Right lung (tissue), 2 donors: ENCODE measurements at regions not wholly inside any gene's neighbourhood (a gene's known extent, or its start where the extent isn't known, plus 50 kb on each side); places are given as distances from the start of the nearest gene placed in this dataset.

Source experiments
- DNase-seq, 2 donors: peaks; one replicate each; pipeline ENCODE4 v3.0.0-alpha.2; 2013

DNA sequence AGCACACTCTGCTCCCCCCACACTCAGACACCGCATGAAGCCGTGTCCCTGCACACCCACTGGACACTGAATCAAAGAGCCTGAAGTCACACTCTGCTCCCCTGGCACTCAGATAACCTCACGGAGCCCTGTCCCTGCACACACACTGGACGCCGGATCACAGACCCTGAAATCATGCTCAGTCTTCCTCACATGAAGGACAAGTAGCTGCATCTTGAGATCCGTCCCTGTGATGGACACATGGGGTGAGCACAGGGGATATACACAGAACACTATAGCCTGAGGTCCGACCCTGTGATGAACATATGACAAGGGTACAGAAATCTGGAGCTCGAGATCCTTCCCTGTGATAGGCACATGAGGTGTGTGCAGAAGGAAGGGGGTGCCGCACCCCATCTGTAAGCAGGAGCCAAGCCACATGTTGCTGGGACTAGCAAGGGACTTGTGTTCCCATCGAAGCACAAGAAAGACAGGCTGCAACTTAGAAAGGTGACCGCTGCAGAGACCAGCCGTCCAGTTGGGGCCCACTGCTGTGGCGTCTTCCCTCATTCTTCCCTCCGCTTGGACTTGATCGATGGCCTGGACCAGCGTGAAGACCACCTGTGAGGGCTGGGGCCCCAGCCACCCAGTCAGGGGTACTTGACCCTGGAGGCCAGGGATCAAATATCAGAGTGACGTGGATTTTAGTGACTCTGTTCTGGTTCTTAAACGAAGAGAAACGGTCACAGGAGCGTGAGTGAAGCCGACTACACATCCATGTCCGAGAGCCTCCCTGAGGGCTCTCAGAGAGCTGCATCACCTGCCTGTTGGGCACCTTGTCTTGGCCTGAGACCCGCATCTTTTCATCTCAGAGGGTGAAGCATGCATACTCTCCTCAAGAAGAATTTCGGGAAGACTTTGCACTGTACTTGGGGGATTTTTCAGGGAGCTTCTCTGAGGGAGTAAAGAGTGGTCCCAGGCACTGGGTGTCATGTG, 391.7 kb upstream of the SALL3 start:
- DNase-seq, result no peak

DNA sequence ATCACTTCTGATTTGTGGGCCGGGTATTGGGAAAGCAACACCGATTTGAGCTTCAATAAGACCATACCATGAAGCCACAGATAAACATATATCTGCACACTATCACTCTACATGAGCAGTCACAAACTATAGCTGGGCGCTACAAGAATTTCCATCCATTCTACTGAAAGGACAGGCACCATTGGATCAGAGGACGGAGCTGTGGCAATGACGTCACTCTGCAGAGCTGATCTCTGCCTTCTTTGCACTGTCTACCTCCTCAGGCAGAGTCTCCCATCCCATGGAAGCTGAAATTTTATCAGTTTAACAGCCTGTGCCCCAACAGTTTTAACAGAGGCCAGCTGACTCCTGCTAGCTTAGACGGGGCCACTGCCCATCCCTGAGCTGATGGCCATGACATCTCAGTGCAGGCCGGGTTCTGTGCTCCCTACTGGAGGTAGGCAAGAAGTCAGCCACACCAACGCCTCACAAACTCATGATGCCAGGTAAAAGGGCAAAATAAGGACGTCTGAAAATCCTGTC, 389.6 kb upstream of the SALL3 start:
- DNase-seq, result no peak

- DNase-seq, result no peak
Observed at GRCh38 chr18:78595453-78595852, 384.2 kb upstream of the SALL3 start.

- no peak for DNase-seq
Observed at GRCh38 chr18:78595924-78596573, 383.6 kb upstream of the SALL3 start.

DNA sequence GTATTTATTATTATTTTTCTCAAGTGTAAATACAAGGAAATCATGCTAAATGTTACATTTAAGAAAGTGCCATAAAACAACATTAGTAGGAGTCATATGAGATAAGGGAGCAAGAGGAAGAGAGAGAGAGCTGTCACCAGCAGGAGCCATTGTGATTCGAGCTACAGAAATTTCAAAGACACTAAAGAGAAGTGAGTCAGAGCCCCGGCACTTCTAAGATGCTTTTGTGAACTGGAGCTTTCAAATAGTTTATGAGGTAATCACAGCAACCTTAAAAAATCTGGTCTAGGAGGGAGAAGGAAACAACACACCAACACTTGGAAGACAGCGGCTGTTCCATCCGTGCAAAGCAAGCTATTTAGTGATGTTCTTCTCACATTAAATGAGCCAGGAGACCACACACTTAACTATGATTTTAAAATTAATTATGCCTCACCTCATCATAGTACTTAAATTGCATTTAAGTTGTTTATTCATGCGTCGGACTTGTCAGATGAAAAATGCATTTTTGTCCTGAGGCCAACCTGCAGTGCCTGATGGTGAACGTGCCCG, 382.7 kb upstream of the SALL3 start:
- peak; percentile 22 to 25 for DNase-seq

GRCh38 chr18:78601349-78601748, 378.3 kb upstream of the SALL3 start:
- DNase-seq, result no peak

DNA sequence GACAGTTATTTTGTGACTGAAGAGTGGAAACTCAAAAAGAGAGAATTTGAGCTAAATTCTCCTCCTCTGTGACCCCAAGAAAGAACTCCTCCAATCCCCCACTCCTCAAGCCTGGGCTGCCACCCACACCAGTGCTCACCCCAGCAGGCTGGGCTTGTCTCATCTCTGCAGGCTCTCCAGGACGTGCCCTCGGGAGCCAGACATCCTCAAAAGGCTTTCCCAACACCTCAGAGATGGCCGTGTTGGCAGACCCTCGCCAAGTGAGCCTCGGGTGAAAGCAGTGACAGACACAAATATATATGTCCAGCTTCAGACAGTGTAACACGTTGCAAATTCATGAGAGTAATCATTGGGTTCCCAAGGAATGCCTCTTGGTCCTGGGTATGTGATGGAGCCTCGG, 377.7 kb upstream of the SALL3 start:
- DNase-seq, result no peak

GRCh38 chr18:78602430-78602829, 377.2 kb upstream of the SALL3 start:
- DNase-seq, result no peak

DNA sequence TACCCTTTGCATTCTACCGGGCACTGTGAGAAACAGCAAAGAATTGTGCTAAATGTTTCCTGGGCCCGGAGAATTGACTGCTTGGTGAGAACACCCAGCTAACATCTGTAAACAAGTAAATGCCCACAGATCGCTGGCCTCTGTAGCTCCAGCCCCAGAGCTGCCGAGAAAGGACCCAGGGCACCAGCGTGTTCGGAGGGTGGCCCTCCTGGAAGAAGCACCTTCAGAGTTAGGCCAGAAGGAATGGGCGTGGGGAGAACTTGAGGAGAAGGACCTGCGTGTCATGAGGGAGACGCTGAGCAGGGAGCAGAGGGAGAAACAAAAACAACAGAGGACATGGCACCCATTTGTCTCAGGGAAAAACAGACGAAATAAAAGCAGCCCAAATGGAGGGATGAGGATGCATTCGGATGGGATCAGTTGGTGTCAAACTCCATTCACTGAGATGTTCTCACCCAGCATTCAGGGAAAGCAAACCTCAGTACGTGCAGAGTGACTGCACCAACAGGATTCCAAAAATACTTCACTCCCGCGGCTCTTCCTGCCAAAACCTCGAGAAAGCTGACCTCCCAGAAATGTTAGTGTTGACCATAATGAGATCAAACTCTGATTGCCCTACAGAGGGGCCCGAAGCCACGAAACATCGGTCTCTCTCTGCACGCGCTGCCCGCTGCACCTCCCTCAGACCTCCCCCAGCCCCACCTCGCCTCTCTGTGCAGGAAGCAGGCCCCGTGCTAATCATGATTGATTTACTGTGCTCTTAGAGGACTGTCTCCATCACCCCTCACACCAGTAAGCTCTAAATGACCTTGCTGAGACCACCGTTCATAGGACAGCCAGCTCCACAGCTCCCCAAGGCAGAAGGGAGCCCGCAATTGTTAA, 376.3 kb upstream of the SALL3 start:
- no peak for DNase-seq

DNA sequence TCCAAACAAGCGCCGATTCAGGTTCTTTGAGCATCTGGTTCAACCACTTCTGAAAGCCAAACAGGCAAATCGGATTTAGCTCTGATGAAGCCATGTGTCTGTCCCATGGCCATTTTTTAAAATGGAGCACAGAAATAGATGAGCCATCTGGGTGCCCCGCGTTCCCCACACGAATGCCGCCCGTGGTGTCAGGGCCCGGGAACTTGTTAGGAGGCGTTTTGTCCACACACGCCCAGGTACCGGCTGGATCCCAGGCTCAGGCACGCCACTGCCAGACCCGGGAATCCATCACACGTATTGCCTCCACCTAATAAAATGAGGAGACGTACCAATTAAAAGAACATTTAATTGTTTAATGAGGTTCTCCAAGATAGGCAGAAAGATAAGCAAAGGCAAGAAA, 374.4 kb upstream of the SALL3 start:
- no peak for DNase-seq

- DNase-seq, result no peak
Observed at GRCh38 chr18:78607221-78607620, 372.4 kb upstream of the SALL3 start.

DNA sequence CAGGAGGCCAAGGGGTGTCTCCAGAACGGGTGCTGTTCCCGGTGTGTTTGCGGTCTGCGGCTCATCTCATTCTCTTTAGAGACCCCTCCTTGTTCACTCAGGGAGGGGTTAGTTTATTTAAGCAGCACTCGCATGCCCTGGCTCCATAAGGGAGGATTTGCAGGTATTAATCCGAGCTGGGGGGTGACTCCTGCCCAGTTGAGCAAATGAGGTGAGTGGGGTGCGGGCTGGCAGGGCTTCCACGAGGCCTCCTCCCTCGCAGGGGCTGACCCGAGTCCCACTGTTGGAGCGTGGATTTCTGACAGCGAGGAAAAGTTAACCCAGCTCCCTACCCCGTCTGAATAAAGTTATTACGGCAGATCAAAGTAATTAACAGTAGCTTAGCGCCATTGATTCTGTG, 371.8 kb upstream of the SALL3 start:
- no peak for DNase-seq

DNA sequence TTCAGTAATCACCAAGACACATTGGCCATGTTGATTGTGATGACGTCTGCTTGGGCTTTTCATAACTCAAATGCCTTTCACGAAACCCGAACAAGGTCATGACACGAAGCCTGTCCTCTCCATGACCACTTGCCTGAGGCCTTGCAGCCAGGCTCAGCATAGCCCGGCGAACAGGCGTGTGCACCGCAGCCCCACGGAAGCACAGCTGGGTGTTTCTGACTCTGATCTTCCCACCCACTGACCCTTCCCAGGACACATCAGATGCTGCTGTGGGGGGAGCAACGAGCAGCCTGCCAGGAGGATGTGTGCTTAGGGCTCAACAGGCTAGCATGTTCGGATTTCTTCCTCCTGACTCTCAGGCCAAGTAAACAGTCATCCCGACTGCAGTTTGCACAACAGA, 369.4 kb upstream of the SALL3 start:
- no peak for DNase-seq

GRCh38 chr18:78611201-78611800, 368.3 kb upstream of the SALL3 start:
- DNase-seq, result no peak

DNA sequence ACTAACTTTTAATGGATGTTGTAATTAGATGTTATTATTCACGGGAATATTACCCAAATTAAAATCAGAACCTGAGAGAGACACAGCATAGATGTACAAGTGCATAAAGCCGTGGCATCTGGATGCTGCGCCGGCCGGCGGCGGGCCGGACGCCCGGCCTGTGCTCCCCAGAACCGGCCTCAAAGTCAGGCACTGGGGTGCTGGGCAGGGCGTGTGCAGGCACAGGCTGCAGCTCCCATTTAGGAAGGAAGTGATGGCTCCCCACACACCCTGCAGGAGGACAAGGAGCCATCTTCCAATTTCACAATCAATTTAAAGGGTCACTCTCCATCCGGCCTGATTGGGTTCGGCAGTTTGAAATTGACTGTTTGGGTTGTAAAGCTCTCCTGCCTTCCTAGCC, 367.7 kb upstream of the SALL3 start:
- DNase-seq, result no peak

- DNase-seq, result no peak
Observed at GRCh38 chr18:78612318-78612717, 367.3 kb upstream of the SALL3 start.

DNA sequence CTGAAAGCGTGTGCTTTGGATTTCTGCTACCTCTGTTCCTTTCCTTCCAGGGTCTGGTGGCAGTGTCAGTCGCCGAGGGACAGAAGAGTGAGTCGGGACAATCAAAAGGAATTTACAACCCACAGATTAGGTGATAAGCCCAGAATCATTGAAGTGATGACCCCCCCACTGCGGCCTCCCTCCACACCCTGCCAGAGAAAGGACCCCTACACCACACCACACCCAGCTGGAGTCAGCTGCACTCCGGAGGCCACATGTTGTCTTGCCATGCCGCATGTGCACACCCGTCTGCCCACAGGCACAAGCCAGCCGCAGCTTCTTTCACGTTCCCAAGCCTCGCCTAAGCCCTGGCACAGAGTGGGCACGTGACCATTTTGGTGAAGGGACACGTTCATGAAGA, 366.8 kb upstream of the SALL3 start:
- no peak for DNase-seq

DNA sequence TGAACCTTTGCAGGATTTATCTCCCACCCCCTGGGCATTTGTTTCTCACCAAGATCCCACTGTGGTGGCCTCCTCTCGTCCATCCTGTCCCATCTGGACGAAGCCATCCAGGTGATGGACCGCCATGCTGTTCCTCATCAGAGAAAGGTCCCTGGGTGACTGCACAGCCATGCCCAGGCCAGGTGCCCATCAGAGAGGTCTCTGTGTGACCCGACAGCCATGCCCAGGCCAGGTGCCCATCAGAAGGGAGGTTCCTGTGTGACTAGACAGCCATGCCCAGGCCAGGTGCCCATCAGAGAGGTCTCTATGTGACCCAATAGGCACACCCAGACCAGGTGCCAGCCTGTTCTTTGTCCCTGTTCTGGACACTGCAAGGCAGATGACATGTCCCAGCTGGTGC, 360.9 kb upstream of the SALL3 start:
- no peak for DNase-seq

DNA sequence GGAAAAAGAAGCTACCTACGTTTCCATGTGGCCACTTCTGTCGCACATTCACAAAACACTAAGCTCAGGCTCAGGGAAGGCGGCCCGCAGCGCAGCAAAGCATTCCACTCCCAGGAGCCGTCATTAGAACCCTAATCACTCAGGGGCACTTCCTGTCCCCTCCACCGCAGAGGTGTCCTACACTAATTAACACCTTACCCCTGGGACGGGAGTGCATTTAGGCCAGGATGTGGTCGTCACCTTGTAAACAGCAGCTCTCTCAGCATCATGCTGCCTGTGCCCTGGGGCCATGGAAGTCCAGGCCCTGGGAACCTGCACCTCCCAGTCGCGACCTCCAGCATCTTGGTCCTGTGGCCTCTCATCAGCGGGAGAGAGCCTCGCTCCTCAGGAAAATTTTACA, 359.8 kb upstream of the SALL3 start:
- no peak for DNase-seq

- DNase-seq, result no peak
Observed at GRCh38 chr18:78620326-78620725, 359.3 kb upstream of the SALL3 start.

GRCh38 chr18:78621141-78621755, 358.4 kb upstream of the SALL3 start:
- DNase-seq, result no peak
